ENCODE measurements at regions not wholly inside any gene's neighbourhood (a gene's known extent, or its start where the extent isn't known, plus 50 kb on each side); places are given as distances from the start of the nearest gene placed in this dataset.

DNA sequence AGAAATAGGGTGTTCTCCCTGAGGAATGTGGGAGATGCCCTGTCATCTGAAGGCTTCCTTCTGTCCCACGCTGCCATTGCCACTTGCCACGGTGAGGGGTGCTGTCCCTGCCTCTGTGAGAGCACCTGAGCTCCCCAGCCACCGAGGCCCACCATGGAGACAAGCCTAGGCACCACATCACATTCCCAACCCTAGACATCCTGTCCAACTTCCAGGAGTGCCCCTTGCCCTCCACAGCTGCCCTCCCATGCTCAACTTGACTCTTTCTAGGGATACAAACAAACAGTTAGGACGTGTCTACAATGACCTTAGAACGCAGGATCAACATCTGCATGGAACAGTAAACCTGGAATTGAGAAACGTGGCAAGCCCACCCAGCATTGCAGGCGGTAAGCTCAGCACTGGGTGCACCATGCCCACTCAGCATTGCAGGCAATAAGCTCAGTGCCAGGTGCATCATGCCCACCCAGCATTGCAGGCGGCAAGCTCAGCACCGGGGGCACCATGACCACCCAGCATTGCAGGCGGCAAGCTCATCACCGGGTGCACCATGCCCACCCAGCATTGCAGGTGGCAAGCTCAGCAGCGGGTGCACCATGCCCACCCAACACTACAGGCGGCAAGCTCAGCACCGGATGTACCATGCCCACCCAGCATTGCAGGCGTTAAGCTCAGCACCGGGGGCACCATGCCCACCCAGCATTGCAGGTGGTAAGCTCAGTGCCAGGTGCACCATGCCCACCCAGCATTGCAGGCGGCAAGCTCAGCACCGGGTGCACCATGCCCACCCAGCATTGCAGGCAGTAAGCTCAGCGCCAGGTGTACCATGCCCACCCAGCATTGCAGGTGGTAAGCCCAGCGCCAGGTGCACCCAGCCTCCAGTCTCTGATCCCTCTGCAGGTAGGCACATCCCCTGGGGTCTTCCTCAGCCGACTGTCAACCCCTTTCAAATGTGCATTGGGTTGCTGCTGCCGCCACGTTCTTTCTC, 1463.9 kb downstream of the TBC1D22A start:
- no peak for DNase-seq (ENCODE audit: low spot score)
- TF ChIP-seq CTCF (IDR thresholded peaks at IDR 0.05; ENCODE audit: extremely low read depth, missing control alignments) = no peak

DNA sequence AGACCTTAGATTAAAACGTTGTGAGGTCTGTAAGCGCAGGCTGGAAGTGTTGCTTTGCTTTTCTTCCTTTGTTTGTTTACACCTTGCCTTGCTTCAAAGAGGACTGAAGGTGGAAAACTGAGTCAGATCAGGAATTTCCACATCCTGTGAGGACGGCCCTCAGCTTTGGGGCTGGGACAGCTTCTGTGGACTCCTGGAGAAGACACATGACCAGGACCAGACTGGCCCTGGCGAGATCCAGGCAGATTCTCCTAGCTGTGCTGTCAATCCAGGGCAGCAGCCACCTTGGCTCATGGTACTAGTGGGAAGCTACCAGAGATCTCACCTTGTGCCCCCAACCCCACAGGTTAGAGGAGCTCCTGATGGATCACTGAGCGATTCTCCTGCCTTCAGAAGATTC, 1461.9 kb downstream of the TBC1D22A start:
- no peak for TF ChIP-seq CTCF (IDR thresholded peaks at IDR 0.05; ENCODE audit: extremely low read depth, missing control alignments)
- no peak for DNase-seq (ENCODE audit: low spot score)

GRCh38 chr22:48223488-48224190, 1461.2 kb downstream of the TBC1D22A start:
- no peak for DNase-seq (ENCODE audit: low spot score)
- TF ChIP-seq CTCF (IDR thresholded peaks at IDR 0.05; ENCODE audit: extremely low read depth, missing control alignments) = no peak

DNA sequence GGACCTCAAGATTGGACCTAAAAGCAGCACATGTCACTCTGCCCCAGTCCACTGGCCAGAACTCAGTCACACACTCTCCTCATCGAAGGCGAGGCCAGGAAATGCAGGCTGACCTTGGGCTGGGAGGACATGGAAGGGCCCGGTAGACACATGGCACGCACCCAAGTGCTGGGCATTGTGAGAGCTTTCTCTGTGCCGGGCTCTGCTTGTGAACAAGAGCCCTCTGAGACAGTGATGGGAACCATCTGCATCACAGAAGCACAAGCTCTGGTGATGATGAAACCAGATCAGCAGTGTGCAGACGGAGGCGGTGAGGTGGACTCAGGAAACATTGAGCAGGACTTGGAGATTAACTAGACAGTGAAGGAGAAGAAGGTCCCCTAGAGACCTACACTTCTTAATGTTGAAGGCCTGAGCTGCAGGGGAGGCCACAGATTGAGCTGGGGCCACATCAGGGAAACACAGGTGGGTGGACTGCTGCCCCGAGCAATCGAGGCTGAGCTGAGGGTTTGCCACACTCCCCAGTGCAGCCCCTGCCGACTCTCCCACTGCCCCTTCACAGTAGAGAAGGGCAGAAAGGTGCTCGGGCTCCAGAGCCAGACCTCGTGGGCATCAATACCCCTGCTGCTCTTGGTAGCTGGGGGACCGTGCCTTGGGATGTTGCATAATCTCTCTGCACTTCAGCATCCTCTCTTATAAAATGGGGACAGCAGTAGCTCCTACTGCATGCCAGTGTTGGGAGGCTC, 1460.5 kb downstream of the TBC1D22A start:
- DNase-seq (ENCODE audit: low spot score) = no peak
- no peak for TF ChIP-seq CTCF (IDR thresholded peaks at IDR 0.05; ENCODE audit: extremely low read depth, missing control alignments)

DNA sequence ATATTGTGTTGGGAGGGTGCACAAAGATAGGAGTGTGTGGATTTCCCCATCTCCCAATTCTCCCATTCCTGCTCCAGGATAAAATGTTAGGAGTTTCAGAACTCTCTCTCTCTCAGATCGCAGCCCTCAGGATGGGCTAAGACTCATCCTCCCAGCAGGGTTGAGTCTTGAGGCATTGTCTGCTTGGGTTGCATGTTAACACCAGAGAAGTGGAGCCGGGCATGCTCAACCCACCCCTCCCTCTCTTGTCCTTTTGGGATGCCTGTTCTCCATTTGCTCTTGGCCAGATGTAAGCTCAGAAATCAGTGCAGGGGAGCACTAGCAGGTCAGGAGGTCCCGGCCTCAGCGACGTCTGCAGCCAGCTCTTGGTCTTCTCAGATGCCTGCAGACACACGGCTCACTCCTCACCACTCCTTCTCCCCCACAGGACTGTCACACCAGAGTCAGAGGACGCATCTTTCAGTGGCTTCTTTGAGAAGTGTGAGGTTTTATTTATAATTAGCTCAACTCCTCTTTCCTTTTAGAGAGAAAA, 1456.5 kb downstream of the TBC1D22A start:
- DNase-seq (ENCODE audit: low spot score) = no peak
- no peak for TF ChIP-seq CTCF (IDR thresholded peaks at IDR 0.05; ENCODE audit: extremely low read depth, missing control alignments)

- TF ChIP-seq CTCF (IDR thresholded peaks at IDR 0.05; ENCODE audit: extremely low read depth, missing control alignments) = no peak
- no peak for DNase-seq (ENCODE audit: low spot score)
Observed at GRCh38 chr22:48217596-48217995, 1455.1 kb downstream of the TBC1D22A start.

Data from GM20000 (cell line).